ENCODE measurements at regions not wholly inside any gene's neighbourhood (a gene's known extent, or its start where the extent isn't known, plus 50 kb on each side); places are given as distances from the start of the nearest gene placed in this dataset.

GRCh38 chr6:84504025-84504424 is 260.4 kb downstream of the TBX18 start:
- peaks cover 0 to 3% of the 10 kb centered on the region in 2 experiments for H3K9me3 ChIP-seq (ENCODE audit: control insufficient read depth in 1 of 2, insufficient read depth in 1 of 2, low read length in 2 of 2)
- no peaks in the 10 kb centered on the region for H3K27me3 ChIP-seq (ENCODE audit: control insufficient read depth in 1 of 2, insufficient read depth in 2 of 2, low read length in 2 of 2)
- H3K27ac ChIP-seq (ENCODE audit: low read depth in 1 of 2, low read length in 2 of 2): no peak overlapping the region
- ATAC-seq (ENCODE audit: poor library complexity) (no peak), DNase-seq (no peak)
- H3K36me3 ChIP-seq (ENCODE audit: insufficient read depth, low read length): no peaks in the 10 kb centered on the region
- no peak overlapping the region for H3K4me3 Mint-ChIP-seq
- H3K27me3 Mint-ChIP-seq: no peaks in the 10 kb centered on the region
- H3K4me1 Mint-ChIP-seq (ENCODE audit: low read depth): no peaks in the 10 kb centered on the region
- TF ChIP-seq CTCF (IDR thresholded peaks at IDR 0.05): no peak
- CTCF ChIA-PET: no interaction called here
- no peaks in the 10 kb centered on the region for H3K4me1 ChIP-seq (ENCODE audit: insufficient read depth, low read length)
- intact Hi-C loops (cut with DNase I, micrococcal nuclease): no loop called here
- H3K4me3 ChIP-seq (ENCODE audit: low read length): no peak overlapping the region
- peaks cover 12% of the 10 kb centered on the region for H3K9me3 Mint-ChIP-seq
- no peaks in the 10 kb centered on the region for H3K36me3 Mint-ChIP-seq (ENCODE audit: low read depth)
- POLR2A ChIA-PET: no interaction called here
- no peak overlapping the region for H3K27ac Mint-ChIP-seq

GRCh38 chr6:84501315-84501714 is 263.1 kb downstream of the TBX18 start:
- H3K4me3 ChIP-seq (ENCODE audit: low read length): no peak overlapping the region
- H3K27me3 ChIP-seq (ENCODE audit: control insufficient read depth in 1 of 2, insufficient read depth in 2 of 2, low read length in 2 of 2): no peaks in the 10 kb centered on the region
- H3K27me3 Mint-ChIP-seq: no peaks in the 10 kb centered on the region

GRCh38 chr6:84500726-84501125 is 263.7 kb downstream of the TBX18 start:
- CTCF ChIA-PET: no interaction called here

More at GRCh38 chr6:84501315-84501714, 263.1 kb downstream of the TBX18 start:
- H3K27ac Mint-ChIP-seq: no peak overlapping the region
- TF ChIP-seq CTCF (IDR thresholded peaks at IDR 0.05): no peak
- peaks cover 12% of the 10 kb centered on the region for H3K9me3 Mint-ChIP-seq
- Histone ChIP-seq H3K36me3 (ENCODE audit: insufficient read depth, low read length) (no peaks in the 10 kb centered on the region), H3K4me1 (ENCODE audit: insufficient read depth, low read length) (no peaks in the 10 kb centered on the region), H3K27ac (ENCODE audit: low read depth in 1 of 2, low read length in 2 of 2) (no peak overlapping the region), H3K9me3 (ENCODE audit: control insufficient read depth in 1 of 2, insufficient read depth in 1 of 2, low read length in 2 of 2) (peaks cover 0 to 6% of the 10 kb centered on the region in 2 experiments)
- ATAC-seq (ENCODE audit: poor library complexity): no peak
- POLR2A ChIA-PET: no interaction called here
- no peak for DNase-seq
- CTCF ChIA-PET: no interaction called here
- intact Hi-C loops (cut with DNase I, micrococcal nuclease): no loop called here
- H3K4me1 Mint-ChIP-seq (ENCODE audit: low read depth): no peaks in the 10 kb centered on the region
- no peaks in the 10 kb centered on the region for H3K36me3 Mint-ChIP-seq (ENCODE audit: low read depth)
- no peak overlapping the region for H3K4me3 Mint-ChIP-seq

More at GRCh38 chr6:84500726-84501125, 263.7 kb downstream of the TBX18 start:
- no peak for TF ChIP-seq CTCF (IDR thresholded peaks at IDR 0.05)
- peaks cover 11% of the 10 kb centered on the region for H3K9me3 Mint-ChIP-seq
- no peaks in the 10 kb centered on the region for H3K4me1 Mint-ChIP-seq (ENCODE audit: low read depth)
- H3K27ac Mint-ChIP-seq: no peak overlapping the region
- no peaks in the 10 kb centered on the region for H3K36me3 Mint-ChIP-seq (ENCODE audit: low read depth)
- intact Hi-C loops (cut with DNase I, micrococcal nuclease): no loop called here
- H3K4me3 ChIP-seq (ENCODE audit: low read length): no peak overlapping the region
- H3K4me3 Mint-ChIP-seq: no peak overlapping the region
- no peaks in the 10 kb centered on the region for H3K36me3 ChIP-seq (ENCODE audit: insufficient read depth, low read length)
- no peak for DNase-seq
- POLR2A ChIA-PET: no interaction called here
- no peaks in the 10 kb centered on the region for H3K27me3 Mint-ChIP-seq
- H3K27ac ChIP-seq (ENCODE audit: low read depth in 1 of 2, low read length in 2 of 2): no peak overlapping the region
- no peak for ATAC-seq (ENCODE audit: poor library complexity)
- no peaks in the 10 kb centered on the region for H3K27me3 ChIP-seq (ENCODE audit: control insufficient read depth in 1 of 2, insufficient read depth in 2 of 2, low read length in 2 of 2)
- peaks cover 0 to 6% of the 10 kb centered on the region in 2 experiments for H3K9me3 ChIP-seq (ENCODE audit: control insufficient read depth in 1 of 2, insufficient read depth in 1 of 2, low read length in 2 of 2)
- H3K4me1 ChIP-seq (ENCODE audit: insufficient read depth, low read length): no peaks in the 10 kb centered on the region
